ENCODE measurements at regions not wholly inside any gene's neighbourhood (a gene's known extent, or its start where the extent isn't known, plus 50 kb on each side); places are given as distances from the start of the nearest gene placed in this dataset.
"Not testable (repeated sequence)": the region's sequence is repeated elsewhere in the genome, so short reads cannot be mapped to it uniquely, and the experiment has no call there.

- no peak for DNase-seq
Observed at GRCh38 chr14:28949503-28949902, 182.9 kb downstream of the FOXG1 start.

- DNase-seq, result no peak
Observed at GRCh38 chr14:28952161-28952560, 185.6 kb downstream of the FOXG1 start.

- no peak for DNase-seq
Observed at GRCh38 chr14:28952666-28953065, 186.1 kb downstream of the FOXG1 start.

GRCh38 chr14:28953973-28954372 is 187.4 kb downstream of the FOXG1 start:
- DNase-seq, result no peak

GRCh38 chr14:28966416-28967233 is 200.0 kb downstream of the FOXG1 start:
- no peak for DNase-seq

- DNase-seq, result no peak
Observed at GRCh38 chr14:28975084-28975483, 208.5 kb downstream of the FOXG1 start.

- DNase-seq, result no peak
Observed at GRCh38 chr14:28982228-28982627, 215.6 kb downstream of the FOXG1 start.

GRCh38 chr14:28983279-28983678 is 216.7 kb downstream of the FOXG1 start:
- DNase-seq, result no peak

GRCh38 chr14:28987516-28987915 is 220.9 kb downstream of the FOXG1 start:
- DNase-seq, result no peak

- not testable (repeated sequence) for DNase-seq
Observed at GRCh38 chr14:28997196-28997595, 230.6 kb downstream of the FOXG1 start.

GRCh38 chr14:28999656-29000055 is 233.1 kb downstream of the FOXG1 start:
- DNase-seq, result no peak

- DNase-seq, result no peak
Observed at GRCh38 chr14:29005647-29006046, 239.1 kb downstream of the FOXG1 start.

- DNase-seq, result no peak
Observed at GRCh38 chr14:29007990-29008389, 241.4 kb downstream of the FOXG1 start.

GRCh38 chr14:29016050-29016900 is 249.7 kb downstream of the FOXG1 start:
- DNase-seq, result peak; percentile 25

- not testable (repeated sequence) for DNase-seq
Observed at GRCh38 chr14:29023505-29023904, 256.9 kb downstream of the FOXG1 start.

GRCh38 chr14:29027441-29027840 is 260.9 kb downstream of the FOXG1 start:
- not testable (repeated sequence) for DNase-seq

- DNase-seq, result not testable (repeated sequence)
Observed at GRCh38 chr14:29027941-29028705, 261.5 kb downstream of the FOXG1 start.

- no peak for DNase-seq
Observed at GRCh38 chr14:29028973-29029582, 262.5 kb downstream of the FOXG1 start.

GRCh38 chr14:29030121-29030520 is 263.5 kb downstream of the FOXG1 start:
- DNase-seq, result no peak

- no peak for DNase-seq
Observed at GRCh38 chr14:29030970-29031369, 264.4 kb downstream of the FOXG1 start.

GRCh38 chr14:29035134-29035533 is 268.5 kb downstream of the FOXG1 start:
- no peak for DNase-seq

- DNase-seq, result no peak
Observed at GRCh38 chr14:29037411-29037810, 270.8 kb downstream of the FOXG1 start.

- no peak for DNase-seq
Observed at GRCh38 chr14:29039171-29039570, 272.6 kb downstream of the FOXG1 start.
